Adipocyte (in vitro differentiated cells): ENCODE measurements at regions not wholly inside any gene's neighbourhood (a gene's known extent, or its start where the extent isn't known, plus 50 kb on each side); places are given as distances from the start of the nearest gene placed in this dataset.

Source experiments
- DNase-seq: peaks from one replicate; pipeline ENCODE4 v3.0.0-alpha.2; 2015; ENCODE audit warnings: low read depth
- H3K27me3 ChIP-seq: replicated peaks from 2 replicates; pipeline ENCODE4 v1.7.0; 2013; ENCODE audit warnings: mild to moderate bottlenecking, low read length, moderate library complexity; ENCODE audit not compliant: control insufficient read depth, insufficient read depth
- H3K36me3 ChIP-seq: 2 replicates; pipeline ENCODE4 v1.7.0; 2013; ENCODE audit warnings: low read length, mild to moderate bottlenecking, moderate library complexity; ENCODE audit not compliant: control insufficient read depth, insufficient read depth, severe bottlenecking
- H3K4me1 ChIP-seq: 2 replicates; pipeline ENCODE4 v1.7.0; 2013; ENCODE audit warnings: mild to moderate bottlenecking, low read length, moderate library complexity; ENCODE audit not compliant: control insufficient read depth, insufficient read depth
- H3K4me3 ChIP-seq: 2 replicates; pipeline ENCODE4 v1.7.0; 2013; ENCODE audit warnings: mild to moderate bottlenecking, low read length, moderate library complexity
- H3K9ac ChIP-seq: 2 replicates; pipeline ENCODE4 v1.7.0; 2013; ENCODE audit warnings: mild to moderate bottlenecking, low read length, moderate library complexity
- H3K9me3 ChIP-seq: 2 replicates; pipeline ENCODE4 v1.7.0; 2013; ENCODE audit warnings: mild to moderate bottlenecking, low read length, moderate library complexity; ENCODE audit not compliant: control insufficient read depth

- no peak overlapping the region for H3K4me3 ChIP-seq
- H3K27me3 ChIP-seq, result peaks cover 16% of the 10 kb centered on the region
- no peak for DNase-seq
- H3K4me1 ChIP-seq, result peaks cover 8% of the 10 kb centered on the region
- no peaks in the 10 kb centered on the region for H3K36me3 ChIP-seq
- no peaks in the 10 kb centered on the region for H3K9me3 ChIP-seq
- no peak overlapping the region for H3K9ac ChIP-seq
Measured at GRCh38 chr16:86993426-86994110, 323.6 kb downstream of the C16orf95 start.

- DNase-seq, result no peak
- H3K4me1 ChIP-seq, result peaks cover 8% of the 10 kb centered on the region
- H3K4me3 ChIP-seq, result no peak overlapping the region
- H3K9me3 ChIP-seq, result no peaks in the 10 kb centered on the region
- peaks cover 16% of the 10 kb centered on the region for H3K27me3 ChIP-seq
- no peaks in the 10 kb centered on the region for H3K36me3 ChIP-seq
- no peak overlapping the region for H3K9ac ChIP-seq
Measured at GRCh38 chr16:86994215-86994614, 323.0 kb downstream of the C16orf95 start.

DNA sequence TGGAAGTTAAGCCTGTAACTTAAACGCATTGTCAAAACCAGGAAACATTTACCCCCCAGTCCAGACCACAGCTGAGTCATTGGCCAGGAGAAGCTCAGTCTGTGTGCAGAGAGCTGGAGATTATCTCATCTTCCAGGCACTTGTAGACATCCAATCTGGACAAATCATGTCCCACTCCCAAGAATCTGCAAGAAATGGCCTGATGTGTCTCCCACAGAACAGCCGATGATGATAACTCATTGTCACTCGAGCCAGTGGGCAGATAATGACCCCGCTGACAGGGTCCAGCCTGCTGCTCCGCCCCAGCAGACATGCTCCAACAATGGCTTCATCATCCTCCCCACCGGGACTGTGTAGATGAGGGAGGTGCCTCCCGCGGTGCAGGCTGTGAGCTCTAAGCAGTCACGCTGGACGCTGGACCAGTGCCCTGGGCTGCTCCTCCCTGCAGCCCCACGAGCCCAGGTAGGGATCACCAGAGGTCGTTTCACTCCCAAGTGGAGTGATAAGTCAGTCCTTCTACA lies 322.5 kb downstream of the C16orf95 start:
- Histone ChIP-seq H3K36me3 (no peaks in the 10 kb centered on the region), H3K9me3 (no peaks in the 10 kb centered on the region), H3K27me3 (peaks cover 16% of the 10 kb centered on the region), H3K4me1 (peaks cover 8% of the 10 kb centered on the region), H3K9ac (no peak overlapping the region), H3K4me3 (peak overlapping the region; percentile 29)
- DNase-seq, result peak; percentile 78

GRCh38 chr16:86995456-86995855 lies 321.7 kb downstream of the C16orf95 start:
- H3K4me3 ChIP-seq, result no peak overlapping the region
- H3K4me1 ChIP-seq, result peaks cover 8% of the 10 kb centered on the region
- no peaks in the 10 kb centered on the region for H3K36me3 ChIP-seq
- H3K27me3 ChIP-seq, result peaks cover 16% of the 10 kb centered on the region
- no peak for DNase-seq
- H3K9ac ChIP-seq, result no peak overlapping the region
- H3K9me3 ChIP-seq, result peaks cover 3% of the 10 kb centered on the region

- Histone ChIP-seq H3K9ac (no peak overlapping the region), H3K4me3 (no peak overlapping the region), H3K4me1 (peaks cover 8% of the 10 kb centered on the region), H3K9me3 (peaks cover 6% of the 10 kb centered on the region), H3K27me3 (peaks cover 16% of the 10 kb centered on the region), H3K36me3 (no peaks in the 10 kb centered on the region)
- DNase-seq, result no peak
Measured at GRCh38 chr16:86996081-86996480, 321.1 kb downstream of the C16orf95 start.

- H3K4me3 ChIP-seq, result no peak overlapping the region
- peaks cover 16% of the 10 kb centered on the region for H3K27me3 ChIP-seq
Measured at GRCh38 chr16:86997058-86997457, 320.1 kb downstream of the C16orf95 start.

GRCh38 chr16:86998196-86999001 lies 318.8 kb downstream of the C16orf95 start:
- H3K9ac ChIP-seq, result no peak overlapping the region
- H3K4me3 ChIP-seq, result no peak overlapping the region
- no peak for DNase-seq
- H3K27me3 ChIP-seq, result peaks cover 16% of the 10 kb centered on the region
- H3K9me3 ChIP-seq, result peaks cover 6% of the 10 kb centered on the region
- no peaks in the 10 kb centered on the region for H3K36me3 ChIP-seq
- H3K4me1 ChIP-seq, result peaks cover 19% of the 10 kb centered on the region

More at GRCh38 chr16:86997058-86997457, 320.1 kb downstream of the C16orf95 start:
- Histone ChIP-seq H3K9ac (no peak overlapping the region), H3K36me3 (no peaks in the 10 kb centered on the region), H3K4me1 (peaks cover 8% of the 10 kb centered on the region), H3K9me3 (peaks cover 6% of the 10 kb centered on the region)
- no peak for DNase-seq

- Histone ChIP-seq H3K9me3 (peaks cover 11% of the 10 kb centered on the region), H3K9ac (no peak overlapping the region), H3K4me1 (peaks cover 12% of the 10 kb centered on the region), H3K27me3 (peaks cover 14% of the 10 kb centered on the region), H3K4me3 (no peak overlapping the region), H3K36me3 (no peaks in the 10 kb centered on the region)
- DNase-seq, result no peak
Measured at GRCh38 chr16:87000001-87000400, 317.2 kb downstream of the C16orf95 start.

- Histone ChIP-seq H3K9ac (no peak overlapping the region), H3K4me3 (no peak overlapping the region), H3K27me3 (no peaks in the 10 kb centered on the region), H3K4me1 (peaks cover 11% of the 10 kb centered on the region), H3K36me3 (no peaks in the 10 kb centered on the region), H3K9me3 (peaks cover 11% of the 10 kb centered on the region)
- DNase-seq, result peak; percentile 84
Measured at GRCh38 chr16:87002717-87003413, 314.3 kb downstream of the C16orf95 start.

GRCh38 chr16:87003414-87003755 lies 313.8 kb downstream of the C16orf95 start:
- no peak for DNase-seq
- Histone ChIP-seq H3K36me3 (no peaks in the 10 kb centered on the region), H3K9me3 (peaks cover 11% of the 10 kb centered on the region), H3K9ac (no peak overlapping the region), H3K4me3 (no peak overlapping the region), H3K27me3 (no peaks in the 10 kb centered on the region), H3K4me1 (peaks cover 11% of the 10 kb centered on the region)

DNA sequence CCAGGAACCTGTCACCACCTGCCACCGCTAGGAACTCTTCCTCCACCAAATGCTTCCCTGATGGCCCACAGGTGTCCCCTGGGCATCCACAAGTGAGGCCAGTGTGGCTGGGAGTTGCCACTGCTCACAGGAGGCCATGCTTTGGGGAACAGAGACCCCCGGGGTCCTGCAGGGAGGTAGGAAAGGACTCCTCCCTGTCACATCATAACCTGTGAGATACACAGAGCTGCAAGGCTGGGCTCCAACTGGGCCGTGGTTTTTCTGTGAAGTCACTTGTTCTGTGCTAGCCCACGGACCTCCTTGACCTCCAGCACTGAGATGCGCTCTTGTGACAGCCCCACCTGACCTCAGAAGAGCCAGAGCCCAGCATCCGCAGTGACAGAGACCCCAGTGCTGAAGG lies 311.2 kb downstream of the C16orf95 start:
- no peaks in the 10 kb centered on the region for H3K36me3 ChIP-seq
- no peak overlapping the region for H3K4me3 ChIP-seq
- peaks cover 12% of the 10 kb centered on the region for H3K9me3 ChIP-seq
- DNase-seq, result no peak
- peaks cover 16% of the 10 kb centered on the region for H3K27me3 ChIP-seq
- H3K9ac ChIP-seq, result no peak overlapping the region
- H3K4me1 ChIP-seq, result peaks cover 11% of the 10 kb centered on the region
